Effector CD4-positive, alpha-beta T cell (primary cell): ENCODE measurements at regions not wholly inside any gene's neighbourhood (a gene's known extent, or its start where the extent isn't known, plus 50 kb on each side); places are given as distances from the start of the nearest gene placed in this dataset.

Source experiments
- DNase-seq: peaks from one replicate; pipeline ENCODE4 v3.0.0-alpha.2; 2020

GRCh38 chr6:92934625-92935024 is 484.7 kb downstream of the EPHA7 start:
- DNase-seq, result no peak

- DNase-seq, result no peak
These were observed 489.2 kb downstream of the EPHA7 start for GRCh38 chr6:92930171-92930570.

GRCh38 chr6:92922216-92922806 is 497.0 kb downstream of the EPHA7 start:
- no peak for DNase-seq

- no peak for DNase-seq
These were observed 503.9 kb downstream of the EPHA7 start for GRCh38 chr6:92915466-92915865.

- no peak for DNase-seq
These were observed 508.1 kb downstream of the EPHA7 start for GRCh38 chr6:92911301-92911700.

- DNase-seq, result no peak
These were observed 508.7 kb downstream of the EPHA7 start for GRCh38 chr6:92910646-92911045.

- no peak for DNase-seq
These were observed 513.0 kb downstream of the EPHA7 start for GRCh38 chr6:92906385-92906784.

- DNase-seq, result no peak
These were observed 525.6 kb downstream of the EPHA7 start for GRCh38 chr6:92893741-92894140.

GRCh38 chr6:92892626-92893170 is 526.7 kb downstream of the EPHA7 start:
- no peak for DNase-seq

GRCh38 chr6:92888316-92888715 is 531.0 kb downstream of the EPHA7 start:
- no peak for DNase-seq

- DNase-seq, result no peak
These were observed 531.5 kb downstream of the EPHA7 start for GRCh38 chr6:92887871-92888270.

GRCh38 chr6:92879526-92879925 is 539.8 kb downstream of the EPHA7 start:
- no peak for DNase-seq

GRCh38 chr6:92864966-92865555 is 554.3 kb downstream of the EPHA7 start:
- DNase-seq, result no peak

GRCh38 chr6:92849636-92850035 is 569.7 kb downstream of the EPHA7 start:
- DNase-seq, result no peak

- DNase-seq, result no peak
These were observed 570.5 kb downstream of the EPHA7 start for GRCh38 chr6:92848901-92849300.

- no peak for DNase-seq
These were observed 570.9 kb downstream of the EPHA7 start for GRCh38 chr6:92848459-92848858.

- DNase-seq, result no peak
These were observed 571.4 kb downstream of the EPHA7 start for GRCh38 chr6:92847988-92848387.

- no peak for DNase-seq
These were observed 579.0 kb downstream of the EPHA7 start for GRCh38 chr6:92840246-92840930.

- no peak for DNase-seq
These were observed 590.6 kb downstream of the EPHA7 start for GRCh38 chr6:92828788-92829187.

GRCh38 chr6:92827104-92827503 is 592.3 kb downstream of the EPHA7 start:
- DNase-seq, result no peak

- no peak for DNase-seq
These were observed 592.7 kb downstream of the EPHA7 start for GRCh38 chr6:92826633-92827032.

GRCh38 chr6:92822222-92822621 is 597.1 kb downstream of the EPHA7 start:
- no peak for DNase-seq

GRCh38 chr6:92820601-92821000 is 598.8 kb downstream of the EPHA7 start:
- no peak for DNase-seq

GRCh38 chr6:92810913-92811312 is 608.4 kb downstream of the EPHA7 start:
- DNase-seq, result no peak
